EL (cell line): ENCODE measurements at regions not wholly inside any gene's neighbourhood (a gene's known extent, or its start where the extent isn't known, plus 50 kb on each side); places are given as distances from the start of the nearest gene placed in this dataset.

ENCODE experiments used
- DNase-seq: peaks from one replicate; pipeline ENCODE4 v3.0.0-alpha.2; 2016

DNA sequence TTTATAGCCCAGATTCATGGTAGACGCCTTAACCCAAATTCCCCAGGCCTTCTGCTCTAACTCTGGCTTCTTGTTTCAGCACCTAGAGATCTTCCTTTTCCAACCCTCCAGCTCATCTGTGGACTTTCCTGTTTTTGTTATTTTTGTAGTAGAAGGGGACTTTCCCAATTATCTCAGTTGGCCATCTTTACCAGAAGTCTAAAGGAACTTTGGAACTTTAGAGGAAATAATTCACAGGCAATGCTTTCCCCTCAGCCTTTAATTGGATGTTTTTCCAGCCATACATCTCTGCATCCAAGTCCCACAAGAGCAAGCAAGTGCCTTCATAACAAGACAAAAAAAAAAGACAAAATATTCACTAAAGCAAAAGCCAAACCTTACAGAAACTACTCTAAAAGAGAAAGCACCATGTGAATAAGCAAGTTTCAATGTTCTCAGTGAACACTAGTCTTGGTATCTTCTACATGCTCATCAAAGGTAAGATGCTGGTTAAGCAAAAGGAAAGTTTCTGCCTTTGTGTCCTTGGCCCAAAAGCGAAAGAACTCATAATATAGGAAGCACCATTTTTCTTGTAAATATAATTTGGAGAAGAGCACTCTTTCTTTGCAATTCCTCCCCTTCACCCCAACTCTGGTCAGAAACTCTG lies 377.3 kb downstream of the SETD4 start:
- peak; percentile 23 for DNase-seq

DNA sequence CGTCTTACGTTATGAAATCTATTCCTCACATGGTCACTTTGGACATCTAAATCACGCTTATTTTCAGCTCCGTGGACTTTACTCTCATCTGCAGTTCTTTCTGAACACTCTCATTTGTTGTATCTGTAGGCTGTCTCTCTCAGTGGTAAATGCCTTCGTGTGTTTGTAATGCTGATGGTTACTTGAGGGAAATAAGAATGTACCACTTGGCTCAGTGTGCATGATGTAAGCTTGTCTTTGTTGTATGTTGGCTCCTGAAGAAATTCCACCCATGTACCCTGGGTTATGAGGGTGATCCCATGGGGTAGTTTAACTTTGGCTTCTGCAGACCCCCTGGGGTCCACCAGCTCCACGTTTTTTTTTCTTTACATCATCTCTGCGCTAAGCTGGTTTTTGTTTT lies 378.4 kb downstream of the SETD4 start:
- no peak for DNase-seq

- no peak for DNase-seq
These were observed 381.2 kb downstream of the SETD4 start for GRCh38 chr21:35679076-35679475.

GRCh38 chr21:35678393-35678792 lies 381.9 kb downstream of the SETD4 start:
- DNase-seq = no peak

DNA sequence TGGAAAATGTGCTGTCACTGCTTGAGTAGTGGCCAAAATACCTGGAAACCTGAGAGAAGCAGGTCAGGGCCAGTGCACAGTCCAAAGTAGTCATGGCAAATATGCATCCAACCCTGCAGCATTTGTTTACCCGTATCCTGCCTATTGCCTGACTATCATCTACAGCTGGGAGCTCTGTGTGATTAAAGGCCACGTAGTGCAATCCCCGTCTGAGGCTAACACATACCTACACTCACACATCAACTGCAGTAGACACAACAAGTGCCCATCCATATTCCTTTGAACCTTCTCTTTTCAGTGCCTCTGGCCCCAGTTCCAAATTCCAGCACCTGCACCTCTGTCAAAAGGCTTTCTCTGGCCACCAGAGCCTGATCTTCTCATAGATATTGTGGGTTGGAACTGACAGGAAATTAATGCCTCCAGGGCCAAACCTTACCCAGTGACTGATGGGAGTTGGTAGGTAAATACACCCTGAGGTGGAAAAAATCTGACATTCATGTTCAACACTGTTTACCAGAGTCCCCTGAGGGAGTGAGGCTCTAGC lies 383.0 kb downstream of the SETD4 start:
- no peak for DNase-seq

- DNase-seq = peak; percentile 10
These were observed 385.3 kb downstream of the SETD4 start for GRCh38 chr21:35674895-35675470.

- DNase-seq = no peak
These were observed 386.1 kb downstream of the SETD4 start for GRCh38 chr21:35674091-35674671.

DNA sequence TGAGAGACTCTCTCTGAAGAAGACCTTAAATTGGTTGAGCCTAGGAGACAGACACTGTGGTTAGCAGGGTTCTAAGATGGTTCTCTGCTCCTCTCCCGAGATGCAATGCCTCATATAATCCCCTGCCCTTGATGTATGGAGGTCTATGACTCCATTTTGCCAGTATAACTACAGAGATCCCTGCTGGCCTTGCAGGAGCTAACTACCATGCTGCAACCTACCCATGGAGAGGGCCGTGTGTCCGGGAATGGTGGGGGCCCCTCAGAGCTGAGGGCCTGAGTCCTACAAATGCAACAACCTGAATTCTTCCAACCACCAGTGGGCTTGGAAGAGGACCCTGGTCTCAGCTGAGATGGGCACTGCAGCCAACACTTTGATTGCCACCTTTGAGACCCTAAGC lies 388.0 kb downstream of the SETD4 start:
- no peak for DNase-seq

DNA sequence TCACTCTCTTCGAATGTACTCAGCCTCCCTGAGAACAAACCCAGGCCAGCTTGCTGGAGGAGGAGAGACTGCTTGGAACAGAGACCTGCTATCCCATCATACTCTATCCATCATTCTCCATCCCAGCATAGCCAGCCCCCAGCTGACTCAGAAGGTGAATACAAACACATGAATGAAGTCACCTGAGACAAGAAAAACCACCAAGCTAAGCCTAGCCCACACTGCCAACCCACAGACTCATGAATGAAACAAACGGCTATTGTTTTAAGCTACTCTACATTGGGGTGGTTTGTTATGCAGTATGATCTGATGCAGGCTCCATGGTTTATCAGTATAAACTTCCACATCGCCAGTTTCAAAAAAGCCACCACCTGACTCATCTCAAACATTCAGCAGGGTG lies 395.6 kb downstream of the SETD4 start:
- DNase-seq = no peak

GRCh38 chr21:35663856-35664606 lies 396.3 kb downstream of the SETD4 start:
- no peak for DNase-seq

- peak; percentile 77 for DNase-seq
These were observed 402.1 kb downstream of the SETD4 start for GRCh38 chr21:35658242-35658641.

GRCh38 chr21:35652872-35653271 lies 407.5 kb downstream of the SETD4 start:
- no peak for DNase-seq

DNA sequence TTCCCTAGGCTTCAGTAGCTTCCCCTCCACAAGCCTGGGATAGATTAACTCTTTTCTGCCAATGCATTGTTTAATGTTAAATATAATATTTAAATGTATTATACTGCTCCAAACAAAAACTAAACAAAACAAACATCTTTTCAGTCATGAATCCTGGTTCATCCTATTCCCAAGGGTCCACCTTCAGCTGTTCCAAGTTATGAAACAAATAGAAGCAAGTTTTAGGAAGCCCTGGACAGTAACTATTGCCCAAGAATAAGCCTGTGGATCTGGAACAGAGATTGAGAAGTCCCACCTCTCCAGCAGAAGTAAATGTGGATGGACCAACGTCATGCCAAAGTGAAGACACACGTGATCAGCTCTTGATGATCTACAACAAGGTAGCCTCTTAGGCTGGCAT lies 408.1 kb downstream of the SETD4 start:
- DNase-seq = no peak

- DNase-seq = no peak
These were observed 409.1 kb downstream of the SETD4 start for GRCh38 chr21:35651196-35651595.

DNA sequence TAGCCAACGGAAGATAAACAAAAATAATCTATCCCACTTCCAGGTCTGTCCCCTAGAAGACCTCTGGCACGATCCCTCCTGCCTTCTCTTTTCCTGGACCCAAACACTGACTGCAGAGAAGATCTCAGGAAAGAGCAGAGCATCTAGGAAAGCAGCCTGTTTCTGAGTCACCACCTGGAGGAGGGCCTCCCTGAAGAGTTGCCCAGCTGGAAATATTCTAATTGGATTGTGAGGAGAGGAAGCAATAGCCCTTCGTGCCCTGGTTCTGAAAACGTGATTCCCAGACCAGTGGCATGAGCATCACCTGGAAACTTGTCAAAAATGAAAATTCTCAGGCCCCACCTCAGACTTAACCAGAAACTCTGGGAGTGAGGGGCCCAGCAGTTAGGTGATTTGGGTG lies 411.1 kb downstream of the SETD4 start:
- DNase-seq = peak; percentile 60

DNA sequence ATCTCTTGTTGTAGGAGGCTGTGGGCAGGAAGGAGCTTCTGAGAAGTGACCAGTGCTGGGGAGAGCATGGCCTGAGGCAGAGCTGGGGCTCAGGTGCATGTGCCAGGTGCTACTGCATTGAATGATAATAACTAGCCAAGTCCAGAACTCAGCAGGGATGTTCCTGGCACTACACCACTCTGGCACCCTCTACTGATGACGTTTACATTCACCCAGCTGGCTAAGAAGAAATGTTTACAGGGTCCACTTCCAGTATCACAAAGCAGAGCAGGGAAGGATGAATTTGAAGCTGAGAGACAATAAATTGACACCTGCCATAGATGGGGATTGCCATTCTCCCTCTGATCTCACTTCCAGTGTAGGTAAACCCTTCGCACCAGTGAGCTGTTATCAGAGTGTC lies 411.8 kb downstream of the SETD4 start:
- no peak for DNase-seq

DNA sequence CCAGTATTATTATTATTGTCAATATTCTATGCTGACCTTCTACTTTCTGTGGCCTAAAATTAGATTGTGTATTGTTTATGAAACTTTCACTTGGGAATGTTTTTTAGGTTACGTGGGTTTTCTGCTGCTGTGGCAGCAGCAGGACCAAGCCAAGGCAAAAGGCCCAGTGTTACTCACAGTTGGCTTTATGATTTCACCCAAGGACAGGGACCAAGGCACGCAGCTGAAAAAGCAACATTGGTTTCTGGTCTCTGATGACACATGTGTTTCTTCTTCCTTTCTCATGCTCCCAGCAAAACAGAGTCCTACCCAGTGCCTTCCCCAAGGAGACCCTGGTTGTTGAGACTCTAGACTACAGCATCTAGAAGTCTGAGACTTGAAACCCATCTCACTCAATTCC lies 413.7 kb downstream of the SETD4 start:
- DNase-seq = peak; percentile 69

DNA sequence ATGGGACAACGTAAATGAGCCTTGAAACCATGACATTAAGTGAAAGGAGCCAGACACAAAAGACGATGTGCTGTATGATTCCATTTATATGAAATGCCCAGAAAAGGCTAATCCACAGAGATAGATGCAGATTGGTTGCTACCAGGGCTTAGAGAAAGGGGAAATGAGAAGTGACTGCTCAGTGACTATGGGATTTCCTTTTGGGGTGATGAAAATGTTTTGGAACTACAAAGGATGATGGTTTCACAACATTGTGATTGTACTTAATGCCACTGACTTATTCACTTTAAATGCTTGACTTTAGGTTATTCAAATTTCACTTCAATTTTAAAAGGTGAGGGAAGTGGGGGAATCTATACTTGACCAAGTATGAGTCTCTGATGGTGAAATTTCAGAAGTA lies 414.3 kb downstream of the SETD4 start:
- no peak for DNase-seq

DNA sequence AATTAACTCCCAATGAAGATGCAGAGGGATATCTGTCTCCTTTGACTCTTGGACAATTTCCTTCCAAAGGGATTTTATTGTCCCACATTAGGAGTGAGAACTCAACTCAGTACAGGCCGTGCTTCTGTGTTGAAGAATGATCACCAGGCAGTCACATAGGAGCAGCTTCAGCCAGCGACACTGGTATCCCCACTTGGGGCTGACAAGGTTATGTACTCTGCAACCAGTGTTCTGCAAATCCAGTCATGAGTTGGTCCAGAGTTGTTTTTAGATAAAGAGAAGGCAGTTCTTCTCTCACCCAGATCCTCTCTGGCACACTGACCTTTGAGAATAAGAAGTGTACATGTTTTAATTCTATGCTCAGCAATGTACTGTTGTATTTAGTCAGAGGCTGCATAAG lies 415.8 kb downstream of the SETD4 start:
- DNase-seq = no peak

DNA sequence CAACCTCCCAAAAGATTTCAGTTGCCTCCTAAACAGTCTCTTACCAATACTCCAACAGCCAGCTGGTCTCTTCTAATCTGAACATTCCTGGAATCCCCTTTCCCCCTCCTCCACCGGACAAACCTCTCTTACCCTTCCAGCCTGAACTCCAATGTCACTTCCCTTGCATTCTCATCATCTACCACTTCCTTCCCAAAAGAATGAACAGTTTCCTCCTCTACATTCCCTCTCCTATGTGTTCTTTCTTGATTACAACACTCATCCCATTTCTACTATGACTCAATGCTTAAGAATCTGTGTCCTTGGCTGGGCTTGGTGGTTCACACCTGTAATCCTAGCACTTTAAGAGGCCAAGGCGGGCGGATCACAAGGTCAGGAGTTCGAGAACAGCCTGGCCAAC lies 417.1 kb downstream of the SETD4 start:
- DNase-seq = peak; percentile 74

DNA sequence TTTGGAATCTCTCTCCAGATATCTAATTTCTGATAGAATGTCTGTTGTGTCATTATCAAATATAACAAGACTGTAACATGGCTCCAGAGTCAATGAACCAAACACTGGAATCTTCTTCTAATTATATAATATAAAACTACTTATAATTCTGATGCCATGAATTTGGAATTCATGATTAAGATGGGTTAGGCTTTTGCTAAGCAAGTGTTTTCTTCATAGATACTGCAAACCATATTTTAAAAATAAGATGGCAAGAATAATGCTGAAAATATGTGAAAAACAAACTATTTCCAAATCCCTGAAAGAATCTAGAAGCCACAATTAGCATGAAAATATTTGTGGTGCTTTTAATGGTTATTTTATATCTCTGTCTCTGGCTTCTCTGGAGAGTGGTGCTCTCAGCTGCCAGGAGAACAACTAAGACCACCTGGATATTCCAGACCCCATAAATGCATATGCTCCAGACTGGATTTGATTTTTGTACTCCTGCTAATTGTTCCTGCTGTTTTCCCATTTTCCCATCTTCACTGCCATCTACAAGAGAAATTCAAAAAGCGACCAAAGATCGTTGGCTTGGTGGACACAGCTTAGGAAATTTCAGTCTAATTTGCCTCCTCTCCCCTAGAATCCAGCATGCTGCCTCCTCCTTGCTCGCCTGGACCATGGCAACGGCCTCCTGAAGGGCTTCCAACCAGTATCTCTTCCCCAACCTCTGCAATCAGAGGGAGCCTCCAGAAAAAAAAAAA lies 418.9 kb downstream of the SETD4 start:
- DNase-seq = peak; percentile 77

- DNase-seq = peak; percentile 76
These were observed 422.9 kb downstream of the SETD4 start for GRCh38 chr21:35637431-35637830.

DNA sequence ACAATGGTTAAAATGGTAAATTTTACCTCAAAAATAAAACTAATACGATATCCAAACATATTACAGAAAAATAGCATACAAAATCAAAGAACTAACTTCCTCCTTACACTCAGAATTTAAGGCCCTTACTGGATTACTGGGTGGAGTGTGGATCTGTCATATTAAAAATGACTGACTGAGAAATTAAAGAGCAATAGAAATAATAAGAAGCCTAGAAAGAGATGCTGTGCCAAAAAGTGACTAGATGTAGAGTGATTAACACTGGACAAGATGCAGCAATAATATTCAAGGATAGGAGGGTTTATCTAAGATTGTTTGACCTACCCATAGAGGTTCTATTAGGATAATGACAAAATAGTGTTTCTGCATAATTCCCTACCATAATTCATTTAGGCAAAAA lies 424.3 kb downstream of the SETD4 start:
- DNase-seq = no peak
